ENCODE measurements at regions not wholly inside any gene's neighbourhood (a gene's known extent, or its start where the extent isn't known, plus 50 kb on each side); places are given as distances from the start of the nearest gene placed in this dataset.

DNA sequence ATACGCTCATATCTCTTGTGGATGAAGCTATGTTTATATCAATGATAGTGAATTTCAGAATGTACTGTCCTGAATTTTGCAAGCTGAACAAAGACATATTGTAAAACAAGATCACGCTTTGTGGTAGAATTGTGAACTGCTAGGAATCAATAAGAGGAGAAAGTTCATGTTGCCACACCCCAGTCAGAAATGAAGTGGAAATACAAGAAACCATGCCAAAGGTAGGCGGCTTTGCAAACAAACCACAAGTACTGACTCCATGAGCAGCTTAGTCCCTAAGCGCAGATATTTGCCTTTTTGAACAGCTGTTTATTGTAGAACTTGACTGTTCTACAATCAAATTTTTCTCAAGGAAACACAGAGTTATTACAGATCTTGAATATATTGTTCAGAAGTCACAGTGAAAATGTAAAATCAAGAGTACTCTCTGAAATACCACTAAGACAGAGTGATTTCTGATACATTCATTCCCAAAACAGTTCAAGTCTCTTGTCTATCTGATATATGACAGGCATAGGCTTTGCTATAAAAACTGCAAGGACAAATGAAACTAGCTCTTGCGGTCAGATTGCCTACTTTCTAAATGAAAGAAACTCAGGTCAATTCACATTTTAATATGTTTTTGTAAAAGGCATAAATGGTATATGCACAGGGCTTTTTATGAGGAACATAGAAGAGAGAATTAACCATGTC is 120.9 kb upstream of the CDH19 start:
- TF ChIP-seq, protein P1, sequence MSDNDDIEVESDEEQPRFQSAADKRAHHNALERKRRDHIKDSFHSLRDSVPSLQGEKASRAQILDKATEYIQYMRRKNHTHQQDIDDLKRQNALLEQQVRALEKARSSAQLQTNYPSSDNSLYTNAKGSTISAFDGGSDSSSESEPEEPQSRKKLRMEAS (IDR thresholded peaks at IDR 0.05) = no peak
- no peak for TF ChIP-seq RAD21 (IDR thresholded peaks at IDR 0.05; ENCODE audit: low read depth)
- TF ChIP-seq EGR1 (IDR thresholded peaks at IDR 0.05) = no peak
